CD4-positive, alpha-beta T cell (primary cell): ENCODE measurements at regions not wholly inside any gene's neighbourhood (a gene's known extent, or its start where the extent isn't known, plus 50 kb on each side); places are given as distances from the start of the nearest gene placed in this dataset.

Experiments used
- ATAC-seq: fragments of 200-7000 bp; cut with Tn5 transposase; one replicate; pipeline ENCODE4 v1.10.0; 2022; ENCODE audit warnings: mild to moderate bottlenecking; ENCODE audit not compliant: poor library complexity
- CTCF ChIA-PET: fragments of 350-600 bp; sonication (Branson Sonifier 250); formaldehyde crosslinking; loops from one replicate; lab custom pipeline; 2021; ENCODE audit warnings: antibody characterized with exemption, inconsistent platforms; lab: Charles Lee
- POLR2A ChIA-PET: fragments of 350-600 bp; sonication (Branson Sonifier 250); formaldehyde crosslinking; loops from one replicate; lab custom pipeline; 2021; ENCODE audit warnings: antibody characterized with exemption, inconsistent platforms; lab: Charles Lee
- DNase-seq, 14 experiments: peaks; one replicate each; pipeline ENCODE4 v3.0.0-alpha.2; 2013 to 2020; ENCODE audit warnings: mixed read lengths in 2 of 14
- H3K27ac ChIP-seq, 2 donors: one replicate each; pipeline versions ENCODE4 v1.5.1 to v1.7.0; 2013; ENCODE audit warnings: low read length in 2 of 2, low read depth in 1 of 2, mild to moderate bottlenecking in 1 of 2
- H3K27me3 ChIP-seq, 2 experiments: 1 replicate in 1 of 2; 2 replicates in 1 of 2; pipeline versions ENCODE4 v1.6.1 to v1.7.0; 2013; ENCODE audit warnings: low read length in 2 of 2, control low read depth in 1 of 2, mild to moderate bottlenecking in 1 of 2, moderate library complexity in 1 of 2; ENCODE audit not compliant: insufficient read depth in 2 of 2, control insufficient read depth in 1 of 2
- H3K36me3 ChIP-seq: one replicate; pipeline ENCODE4 v1.6.1; 2013; ENCODE audit warnings: low read length, control low read depth; ENCODE audit not compliant: insufficient read depth
- H3K4me1 ChIP-seq: one replicate; pipeline ENCODE4 v1.6.1; 2013; ENCODE audit warnings: low read length, control low read depth; ENCODE audit not compliant: insufficient read depth
- H3K4me3 ChIP-seq: one replicate; pipeline ENCODE4 v1.5.1; 2013; ENCODE audit warnings: mild to moderate bottlenecking, low read length, moderate library complexity
- H3K9me3 ChIP-seq, 2 experiments: 1 replicate in 1 of 2; 2 replicates in 1 of 2; pipeline versions ENCODE4 v1.6.1 to v1.7.0; 2013; ENCODE audit warnings: low read length in 2 of 2, mild to moderate bottlenecking in 2 of 2, control low read depth in 1 of 2, moderate library complexity in 1 of 2; ENCODE audit not compliant: control insufficient read depth in 1 of 2, insufficient read depth in 1 of 2
- H3K27ac Mint-ChIP-seq: one replicate; pipeline ENCODE4 v1.8.0; 2020; ENCODE audit warnings: mixed read lengths
- H3K27me3 Mint-ChIP-seq: one replicate; pipeline ENCODE4 v1.8.0; 2021; ENCODE audit warnings: mixed read lengths
- H3K36me3 Mint-ChIP-seq: one replicate; pipeline ENCODE4 v1.8.0; 2021; ENCODE audit warnings: low read depth, mixed read lengths
- H3K4me1 Mint-ChIP-seq: one replicate; pipeline ENCODE4 v1.8.0; 2021; ENCODE audit warnings: low read depth, mixed read lengths
- H3K4me3 Mint-ChIP-seq: one replicate; pipeline ENCODE4 v1.8.0; 2020; ENCODE audit warnings: mild to moderate bottlenecking, mixed read lengths
- H3K9me3 Mint-ChIP-seq: one replicate; pipeline ENCODE4 v1.8.0; 2020; ENCODE audit warnings: mixed read lengths
- intact Hi-C, 2 experiments: fragments of 100-400 bp; cut with DNase I in 1 of 2; cut with micrococcal nuclease in 1 of 2; formaldehyde crosslinking; loops; one replicate each; pipeline versions ENCODE4 v1.15.1 to v1.9.0; 2023 to 2025; cut with DNase I, micrococcal nuclease
- TF ChIP-seq, protein P1 (sequence below): fragments of 200-600 bp; IDR thresholded peaks from one replicate; pipeline ENCODE4 v1.8.0; 2022; ENCODE audit warnings: antibody characterized with exemption, mild to moderate bottlenecking

DNA sequence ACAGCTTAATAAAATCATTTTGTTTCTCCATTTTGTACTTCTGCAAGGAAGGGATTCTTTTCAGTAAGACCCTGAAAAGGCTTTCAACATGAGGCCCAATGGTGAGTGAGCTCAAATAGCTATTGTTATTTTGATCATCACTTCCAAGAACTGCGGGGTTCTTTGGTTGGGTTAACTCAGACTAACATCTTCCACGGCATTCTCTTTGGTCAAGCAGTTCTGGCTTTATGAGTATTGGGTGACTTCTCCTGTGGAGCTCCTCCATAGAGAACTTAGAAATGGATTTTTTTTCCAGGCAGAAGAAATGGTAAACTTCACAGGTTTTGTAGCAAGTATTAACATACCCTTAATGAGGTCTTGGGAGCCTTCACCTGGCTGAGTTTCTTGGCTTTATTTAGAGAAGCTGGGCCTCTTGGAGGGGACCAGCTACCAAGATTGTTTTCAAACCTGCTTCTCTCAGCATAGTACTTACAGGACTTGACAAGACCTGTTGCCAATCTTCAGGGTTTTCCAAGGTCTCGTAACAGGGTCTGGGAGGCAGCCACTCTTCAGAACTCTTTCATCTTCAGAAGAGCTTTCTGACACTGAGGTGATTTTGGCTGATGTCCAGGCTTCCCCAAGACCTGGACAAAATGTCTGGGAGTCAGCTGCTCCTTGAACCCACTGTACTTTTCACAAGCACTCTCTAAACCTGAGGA is 353.2 kb upstream of the ETAA1 start:
- Mint-ChIP-seq H3K4me1 (no peaks in the 10 kb centered on the region), H3K27ac (no peak overlapping the region), H3K27me3 (no peaks in the 10 kb centered on the region), H3K4me3 (no peak overlapping the region), H3K9me3 (peaks cover 2% of the 10 kb centered on the region), H3K36me3 (no peaks in the 10 kb centered on the region)
- intact Hi-C loops, result no loop called here
- CTCF ChIA-PET, result no interaction called here
- Histone ChIP-seq H3K27me3 (no peaks in the 10 kb centered on the region), H3K4me1 (no peaks in the 10 kb centered on the region), H3K36me3 (no peaks in the 10 kb centered on the region), H3K4me3 (no peak overlapping the region), H3K27ac (no peak overlapping the region), H3K9me3 (peaks cover 0 to 4% of the 10 kb centered on the region in 2 experiments)
- no peak for ATAC-seq
- POLR2A ChIA-PET, result no interaction called here
- DNase-seq, result no peak
- TF ChIP-seq, protein P1, sequence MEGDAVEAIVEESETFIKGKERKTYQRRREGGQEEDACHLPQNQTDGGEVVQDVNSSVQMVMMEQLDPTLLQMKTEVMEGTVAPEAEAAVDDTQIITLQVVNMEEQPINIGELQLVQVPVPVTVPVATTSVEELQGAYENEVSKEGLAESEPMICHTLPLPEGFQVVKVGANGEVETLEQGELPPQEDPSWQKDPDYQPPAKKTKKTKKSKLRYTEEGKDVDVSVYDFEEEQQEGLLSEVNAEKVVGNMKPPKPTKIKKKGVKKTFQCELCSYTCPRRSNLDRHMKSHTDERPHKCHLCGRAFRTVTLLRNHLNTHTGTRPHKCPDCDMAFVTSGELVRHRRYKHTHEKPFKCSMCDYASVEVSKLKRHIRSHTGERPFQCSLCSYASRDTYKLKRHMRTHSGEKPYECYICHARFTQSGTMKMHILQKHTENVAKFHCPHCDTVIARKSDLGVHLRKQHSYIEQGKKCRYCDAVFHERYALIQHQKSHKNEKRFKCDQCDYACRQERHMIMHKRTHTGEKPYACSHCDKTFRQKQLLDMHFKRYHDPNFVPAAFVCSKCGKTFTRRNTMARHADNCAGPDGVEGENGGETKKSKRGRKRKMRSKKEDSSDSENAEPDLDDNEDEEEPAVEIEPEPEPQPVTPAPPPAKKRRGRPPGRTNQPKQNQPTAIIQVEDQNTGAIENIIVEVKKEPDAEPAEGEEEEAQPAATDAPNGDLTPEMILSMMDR, result no peak

DNA sequence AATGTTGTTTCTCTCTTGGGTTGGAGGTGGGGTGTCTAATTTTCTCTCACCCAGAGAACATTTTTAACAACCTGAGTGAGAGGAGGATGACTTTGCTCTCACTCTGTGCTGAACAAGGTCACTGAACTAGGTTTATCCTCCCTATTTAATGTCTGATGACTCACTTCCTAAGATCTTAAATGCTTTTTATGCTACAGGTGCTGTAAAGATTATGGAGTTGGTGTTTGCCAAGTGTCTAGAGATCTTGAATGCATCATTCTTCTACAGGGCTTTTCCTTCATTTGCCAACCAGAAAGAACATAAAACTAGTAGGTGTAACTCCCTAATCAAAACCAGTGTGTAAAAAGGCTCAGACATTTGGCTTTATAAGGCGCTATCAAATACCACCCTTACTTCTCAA is 350.5 kb upstream of the ETAA1 start:
- ChIA-PET CTCF (no interaction called here), POLR2A (no interaction called here)
- Mint-ChIP-seq H3K4me1 (no peaks in the 10 kb centered on the region), H3K36me3 (no peaks in the 10 kb centered on the region), H3K27me3 (no peaks in the 10 kb centered on the region), H3K27ac (no peak overlapping the region), H3K9me3 (no peaks in the 10 kb centered on the region), H3K4me3 (no peak overlapping the region)
- TF ChIP-seq, protein P1, result no peak
- Histone ChIP-seq H3K4me3 (no peak overlapping the region), H3K27ac (no peak overlapping the region), H3K4me1 (no peaks in the 10 kb centered on the region), H3K36me3 (no peaks in the 10 kb centered on the region), H3K27me3 (no peaks in the 10 kb centered on the region), H3K9me3 (peaks cover 0 to 4% of the 10 kb centered on the region in 2 experiments)
- intact Hi-C loops, result no loop called here
- no peak for ATAC-seq
- DNase-seq, result no peak

DNA sequence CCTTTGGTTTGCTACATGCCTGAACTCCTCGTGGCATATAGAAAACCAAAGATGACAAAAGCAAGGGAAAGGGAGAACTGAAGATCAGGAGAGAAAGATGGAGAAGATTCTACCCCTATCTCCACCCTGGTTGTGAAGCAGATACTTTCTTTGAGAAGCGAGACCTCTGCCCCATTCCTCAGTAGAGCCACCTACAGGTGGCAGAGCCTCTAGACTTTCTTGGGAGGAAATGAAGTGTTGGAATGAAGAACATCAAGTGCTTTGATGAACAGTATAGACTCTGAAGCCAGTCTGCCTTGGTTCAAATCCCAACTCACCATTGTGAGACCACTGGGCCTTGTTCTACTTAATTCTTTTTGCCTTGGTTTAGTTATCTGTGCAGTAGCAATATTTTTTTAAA is 348.8 kb upstream of the ETAA1 start:
- H3K27ac Mint-ChIP-seq, result no peak overlapping the region
- Histone ChIP-seq H3K27ac (no peak overlapping the region), H3K9me3 (peaks cover 0 to 4% of the 10 kb centered on the region in 2 experiments), H3K4me3 (no peak overlapping the region), H3K27me3 (no peaks in the 10 kb centered on the region), H3K4me1 (no peaks in the 10 kb centered on the region), H3K36me3 (no peaks in the 10 kb centered on the region)
- TF ChIP-seq, protein P1, result no peak
- H3K36me3 Mint-ChIP-seq, result no peaks in the 10 kb centered on the region
- CTCF ChIA-PET, result no interaction called here
- H3K9me3 Mint-ChIP-seq, result no peaks in the 10 kb centered on the region
- no peaks in the 10 kb centered on the region for H3K27me3 Mint-ChIP-seq
- DNase-seq (no peak), ATAC-seq (no peak)
- H3K4me3 Mint-ChIP-seq, result no peak overlapping the region
- intact Hi-C loops, result no loop called here
- POLR2A ChIA-PET, result no interaction called here
- no peaks in the 10 kb centered on the region for H3K4me1 Mint-ChIP-seq
